GM18868 (cell line): ENCODE measurements at regions not wholly inside any gene's neighbourhood (a gene's known extent, or its start where the extent isn't known, plus 50 kb on each side); places are given as distances from the start of the nearest gene placed in this dataset.
"Not testable (repeated sequence)": the region's sequence is repeated elsewhere in the genome, so short reads cannot be mapped to it uniquely, and the experiment has no call there.

ENCODE experiments used
- ATAC-seq: cut with Tn5 transposase; IDR thresholded peaks from one replicate; pipeline ENCODE4 v1.9.1; 2021; ENCODE audit warnings: mild to moderate bottlenecking, moderate library complexity; ENCODE audit not compliant: unreplicated experiment

DNA sequence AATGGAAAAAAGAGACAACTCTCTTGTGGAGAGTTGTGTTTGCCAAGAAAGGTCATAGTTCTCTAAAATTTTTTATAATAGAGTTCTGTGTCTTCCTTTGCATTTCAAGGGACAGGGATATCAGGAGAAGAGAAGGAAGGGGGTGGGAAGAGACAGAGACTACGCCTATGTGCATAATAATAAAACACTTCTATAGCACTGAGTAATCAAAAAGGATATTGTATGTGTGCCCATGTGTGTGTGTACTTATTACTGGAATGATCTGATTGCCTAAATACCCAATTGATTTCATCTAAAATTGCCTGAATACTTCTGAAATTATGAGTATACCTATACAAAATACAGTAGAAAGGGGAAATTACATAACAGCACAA, 803.7 kb upstream of the ACVR2A start:
- no peak for ATAC-seq

DNA sequence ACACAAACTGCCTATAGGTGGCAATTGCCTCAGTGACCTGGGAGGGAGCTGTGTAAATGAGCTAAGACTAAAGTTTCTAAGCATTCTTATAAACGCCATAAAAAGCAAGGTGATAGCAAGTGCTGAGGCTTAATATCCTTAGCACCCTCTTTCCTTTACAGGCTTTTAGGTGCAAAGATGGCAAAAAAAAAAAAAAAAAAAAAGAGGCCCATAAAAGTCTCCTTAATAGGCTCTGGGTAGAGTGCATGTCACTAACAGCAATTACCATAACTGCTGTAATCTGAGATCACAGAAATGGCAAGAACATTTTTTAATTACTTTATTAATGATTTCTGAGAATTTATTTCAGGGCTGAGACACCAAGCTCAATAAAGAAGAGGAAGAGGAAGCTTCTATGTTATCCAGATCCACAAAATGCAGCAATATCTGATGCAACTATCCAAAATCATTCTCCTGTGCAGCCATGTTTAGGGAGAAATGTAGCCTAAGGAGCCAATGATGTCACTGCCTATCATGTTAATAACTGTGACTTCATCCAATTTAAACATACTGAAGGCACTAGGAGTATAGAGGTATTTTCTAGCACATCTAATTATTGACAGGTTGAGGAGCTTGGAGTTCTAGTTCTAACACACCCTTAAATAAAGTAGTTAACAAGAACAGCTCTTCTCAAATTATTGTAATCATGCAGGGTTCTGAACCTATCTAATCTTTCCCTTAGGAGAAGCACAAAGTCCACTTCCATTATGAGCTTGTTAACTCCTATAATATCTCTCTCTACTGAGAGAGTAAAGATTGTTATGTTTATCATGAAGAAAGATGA, 804.3 kb upstream of the ACVR2A start:
- ATAC-seq, result no peak

DNA sequence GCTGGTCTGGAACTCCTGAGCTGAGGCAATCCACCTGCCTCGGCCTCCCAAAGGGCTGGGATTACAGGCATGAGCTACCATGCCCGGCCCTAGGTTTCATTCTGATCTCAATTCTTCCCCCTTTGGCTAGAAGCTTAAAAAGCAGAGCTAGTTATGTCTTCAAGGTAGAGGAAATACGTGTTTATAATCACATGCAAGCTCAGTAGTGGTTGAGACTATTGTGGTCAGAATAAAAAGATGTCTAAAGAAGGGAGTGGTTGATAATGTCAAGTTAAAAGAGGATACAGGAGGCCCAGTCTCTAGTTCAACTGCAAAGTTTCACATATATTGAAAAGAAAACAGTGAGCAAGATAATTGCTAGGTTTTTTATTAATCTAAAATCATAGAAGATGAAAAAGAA, 807.8 kb upstream of the ACVR2A start:
- ATAC-seq, result no peak

DNA sequence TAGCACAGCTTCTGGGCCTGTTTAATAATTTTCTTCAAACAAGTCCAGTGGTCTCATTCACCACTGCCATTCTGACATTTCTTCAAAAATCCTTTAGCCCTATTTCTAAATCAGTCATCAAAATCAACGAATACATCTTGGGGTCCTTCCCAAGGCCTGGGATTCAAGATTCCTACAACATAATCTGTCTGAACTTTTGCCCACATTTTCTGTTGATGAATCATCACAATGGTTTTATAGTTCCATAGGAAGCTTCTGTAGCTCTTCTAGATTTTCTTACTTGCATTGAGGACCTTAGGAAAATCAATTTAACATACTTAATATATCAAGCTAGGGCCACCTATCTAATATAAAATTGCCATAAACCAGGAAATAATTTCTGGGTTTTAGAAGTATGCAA, 811.8 kb upstream of the ACVR2A start:
- no peak for ATAC-seq

DNA sequence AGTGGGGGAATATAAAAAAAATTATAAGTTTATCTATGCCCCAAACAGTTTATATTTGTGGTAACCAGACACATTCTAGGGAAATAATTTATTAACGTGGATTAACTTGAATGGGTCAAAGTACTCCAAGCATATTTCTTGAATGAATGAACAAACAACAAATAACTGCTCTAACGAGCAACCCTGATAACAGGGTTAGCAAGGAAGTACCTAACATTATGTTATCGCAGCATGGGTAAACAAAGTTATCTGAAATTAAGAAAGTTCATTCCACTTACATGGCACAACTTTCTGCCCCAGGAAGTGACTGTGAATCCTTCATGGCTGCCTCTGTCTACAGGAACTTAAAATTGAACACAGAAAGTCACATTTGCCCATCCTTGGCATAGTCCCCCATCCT, 812.9 kb upstream of the ACVR2A start:
- ATAC-seq, result no peak

DNA sequence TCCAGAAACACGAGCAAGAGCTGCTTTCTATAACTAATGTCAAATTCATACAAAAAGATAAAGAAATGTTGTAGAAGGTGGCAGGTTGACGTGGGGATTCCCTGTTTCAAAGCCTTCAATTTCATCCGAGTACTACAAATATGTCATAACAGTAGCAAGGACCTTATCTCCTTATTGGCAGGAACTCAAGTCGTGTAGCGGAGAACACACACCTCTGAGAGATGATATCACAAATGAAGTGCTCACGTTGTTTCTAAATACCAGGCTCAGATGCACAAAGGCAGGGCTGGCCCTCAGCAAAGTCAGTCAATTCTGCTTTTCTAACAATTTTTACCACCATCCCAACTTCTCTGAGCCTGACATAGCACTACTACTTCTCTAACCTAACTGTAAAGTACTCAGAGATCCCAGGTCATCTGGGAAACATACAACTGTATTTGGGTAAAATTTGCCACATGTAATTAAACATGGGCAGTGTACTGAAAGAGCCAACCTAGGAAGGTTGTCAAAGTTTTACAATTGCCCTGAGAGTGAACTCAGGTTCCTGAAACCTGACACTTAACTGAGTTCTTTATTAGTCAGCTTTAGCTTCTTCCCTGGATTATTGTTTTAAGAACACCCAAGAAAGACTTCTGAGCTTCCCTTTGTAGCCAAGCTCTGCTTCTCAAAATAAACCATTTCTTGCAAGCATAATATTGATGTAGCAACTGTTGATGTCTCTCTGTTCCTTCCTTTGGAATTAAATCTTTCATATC, 813.7 kb upstream of the ACVR2A start:
- no peak for ATAC-seq

DNA sequence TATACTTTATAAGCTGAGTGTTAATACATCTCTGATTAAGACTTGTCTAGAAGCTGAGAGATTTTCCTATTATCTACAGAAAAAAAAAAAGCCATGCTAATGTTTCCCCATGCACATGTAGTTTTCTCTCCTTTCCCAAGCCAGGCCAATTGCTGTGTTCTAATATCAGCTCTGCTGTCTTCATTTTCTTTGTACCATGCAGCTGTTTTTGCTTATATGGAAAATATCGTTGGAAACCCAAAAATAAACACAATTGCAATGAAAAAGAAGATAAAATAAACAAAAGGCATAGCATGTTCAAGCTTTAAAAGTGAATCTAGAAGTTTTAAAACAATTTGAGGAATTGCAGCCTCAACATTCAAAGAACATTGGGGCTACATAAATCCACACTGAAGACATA, 817.4 kb upstream of the ACVR2A start:
- no peak for ATAC-seq

DNA sequence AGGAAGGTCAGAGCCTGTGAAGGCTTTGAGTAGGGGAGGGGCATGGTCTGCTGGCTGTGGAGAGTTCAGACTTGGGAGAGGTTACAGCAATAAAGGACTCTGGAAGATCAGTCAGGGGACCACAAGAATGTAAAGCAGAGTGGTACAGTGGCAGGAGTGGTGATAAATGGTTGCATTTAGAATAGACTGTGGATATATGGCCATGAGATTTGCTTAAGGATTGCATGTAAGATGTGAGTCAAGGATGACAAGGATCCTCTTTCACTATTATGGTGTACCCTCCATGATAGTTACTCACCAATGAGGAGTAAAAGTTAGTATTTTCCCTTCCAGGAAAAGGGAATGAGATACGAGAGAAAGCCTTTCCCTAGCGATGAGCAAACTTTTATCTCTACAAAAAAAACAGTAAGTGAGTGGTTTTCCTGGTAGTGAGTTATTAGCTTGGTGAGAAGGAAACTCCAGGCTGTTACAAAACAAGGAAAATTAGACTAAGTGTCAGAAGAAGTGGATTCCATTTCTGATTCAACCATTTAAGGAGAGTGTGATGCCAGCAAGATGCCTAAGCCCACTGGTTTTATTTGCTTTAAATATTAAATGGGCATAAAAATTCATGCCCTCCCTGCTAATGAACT, 818.0 kb upstream of the ACVR2A start:
- ATAC-seq, result no peak

DNA sequence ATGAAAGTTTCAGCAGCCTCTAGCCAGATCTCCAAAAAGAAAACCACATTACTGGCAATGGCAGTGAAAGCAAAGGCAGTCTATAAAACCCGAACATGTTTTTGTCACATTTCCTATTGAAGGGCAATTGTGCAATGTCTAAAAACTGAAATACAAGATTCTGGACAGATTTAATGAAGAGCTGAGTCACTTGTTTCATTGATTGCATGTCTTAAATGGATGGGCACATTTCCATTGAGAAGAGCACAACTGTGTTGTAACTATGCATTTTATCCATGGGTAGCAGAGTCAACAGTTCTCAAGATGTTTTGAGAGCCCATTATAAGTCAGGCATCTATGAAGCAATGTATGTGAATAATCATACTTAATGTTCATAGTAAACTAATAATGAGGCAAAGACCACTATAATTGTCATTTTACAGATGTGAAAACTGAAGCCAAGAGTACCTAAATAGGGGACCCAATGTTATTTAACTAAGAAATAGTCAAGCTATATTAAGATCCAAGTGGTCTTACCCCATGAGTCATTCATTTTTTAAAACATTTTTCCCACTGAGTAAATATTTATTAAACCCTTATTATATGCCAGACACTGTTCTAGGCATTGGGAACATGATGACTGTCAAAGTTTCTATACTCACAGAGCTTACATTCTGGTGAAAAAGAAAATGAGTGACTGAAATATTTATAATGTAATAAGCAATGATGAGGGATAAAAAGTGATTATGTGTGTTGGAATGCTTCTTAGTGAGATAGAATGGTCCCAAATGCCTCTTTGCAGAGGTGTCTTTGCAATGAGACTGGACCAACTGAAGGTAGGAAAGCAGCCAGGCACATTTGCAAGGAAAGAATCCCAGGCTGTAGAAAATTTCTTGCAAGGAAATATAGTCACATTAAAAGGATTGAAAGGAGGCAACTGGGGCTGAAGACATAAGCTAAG, 818.9 kb upstream of the ACVR2A start:
- ATAC-seq, result no peak

DNA sequence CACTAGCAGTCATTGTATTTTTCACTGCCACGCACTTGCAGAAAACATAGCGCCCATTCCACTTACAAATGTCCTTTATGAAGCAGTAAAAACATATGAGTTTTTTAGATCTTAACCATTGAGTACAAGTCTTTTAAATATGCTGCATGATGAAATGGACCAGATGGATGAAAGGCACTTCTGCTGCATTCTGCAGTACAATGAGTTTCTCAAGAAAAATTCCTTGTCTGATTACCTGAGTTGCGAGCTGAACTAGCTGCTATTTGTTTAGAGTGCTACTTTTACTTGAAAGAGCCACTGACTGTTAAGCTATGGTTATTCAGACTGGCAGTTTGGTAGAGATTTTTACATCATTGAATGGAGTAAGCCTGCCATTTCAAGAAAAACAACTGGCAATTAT, 825.5 kb upstream of the ACVR2A start:
- ATAC-seq, result no peak

DNA sequence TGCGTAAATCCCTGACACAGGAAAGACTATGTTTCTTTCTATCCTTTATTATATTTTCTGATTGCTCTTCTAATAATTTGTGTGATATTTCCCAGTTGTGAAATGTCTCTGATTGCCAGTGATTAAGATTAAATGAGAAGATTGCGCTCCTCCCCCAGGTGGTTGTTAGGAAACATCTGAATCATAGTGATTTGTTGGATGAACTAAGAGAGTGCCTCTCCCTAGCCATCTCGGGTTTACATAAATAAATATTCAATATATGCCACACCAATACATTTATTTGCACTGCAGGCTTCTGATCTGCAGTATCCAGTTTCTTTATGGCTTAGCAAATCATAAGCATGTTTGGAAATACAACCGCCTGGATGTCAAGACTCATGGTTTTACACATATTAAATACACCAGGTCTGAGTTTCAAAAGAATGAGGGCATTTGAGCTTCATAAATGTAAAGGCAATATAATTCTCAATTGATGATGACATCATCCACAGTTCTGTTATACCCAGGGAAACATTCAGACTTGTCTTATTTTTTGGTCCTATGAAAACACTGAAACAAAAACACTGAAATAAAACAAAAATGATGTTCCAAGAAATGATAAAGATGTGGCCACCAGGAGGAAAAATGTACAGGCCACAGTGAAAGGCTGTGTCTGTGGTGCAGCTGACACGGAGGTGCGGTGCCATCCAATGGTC, 826.7 kb upstream of the ACVR2A start:
- ATAC-seq, result no peak

DNA sequence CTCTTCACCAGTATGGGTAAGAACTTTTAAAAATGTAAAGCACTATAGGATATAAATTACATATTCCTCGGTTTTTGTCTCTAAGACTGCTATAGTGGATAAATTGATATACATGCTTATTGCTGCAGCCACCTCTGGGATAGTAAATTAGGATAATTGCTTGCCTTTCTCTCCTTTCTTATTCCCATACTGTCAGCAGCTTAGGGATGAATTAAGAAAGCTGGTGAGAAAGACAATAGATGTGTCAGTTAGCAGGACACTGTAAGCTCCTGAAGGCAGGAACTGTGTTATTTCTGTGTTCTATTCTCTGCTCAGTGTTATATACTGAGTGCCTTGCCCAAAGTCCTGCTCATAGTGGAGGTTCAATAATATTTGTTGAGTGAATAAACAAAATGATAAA, 828.6 kb upstream of the ACVR2A start:
- ATAC-seq, result no peak

DNA sequence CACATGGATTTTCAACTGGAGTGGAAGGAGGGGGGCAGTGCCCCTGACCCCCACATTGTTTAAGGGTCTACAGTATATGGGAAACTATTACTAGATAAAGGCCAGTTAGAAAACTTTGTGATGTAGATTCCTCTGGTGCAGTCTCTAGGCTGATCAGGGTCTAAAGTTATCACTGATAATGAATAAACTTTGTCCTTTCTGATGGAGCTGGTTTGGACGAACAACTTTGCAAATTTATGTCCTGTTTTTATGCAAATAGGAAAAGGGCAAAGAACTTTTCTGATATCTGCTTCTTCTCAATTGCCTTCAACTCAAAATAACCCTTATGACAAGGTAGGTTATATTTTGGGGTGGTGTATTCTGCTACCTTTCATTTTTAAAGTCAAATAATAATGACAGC, 829.2 kb upstream of the ACVR2A start:
- ATAC-seq, result no peak

DNA sequence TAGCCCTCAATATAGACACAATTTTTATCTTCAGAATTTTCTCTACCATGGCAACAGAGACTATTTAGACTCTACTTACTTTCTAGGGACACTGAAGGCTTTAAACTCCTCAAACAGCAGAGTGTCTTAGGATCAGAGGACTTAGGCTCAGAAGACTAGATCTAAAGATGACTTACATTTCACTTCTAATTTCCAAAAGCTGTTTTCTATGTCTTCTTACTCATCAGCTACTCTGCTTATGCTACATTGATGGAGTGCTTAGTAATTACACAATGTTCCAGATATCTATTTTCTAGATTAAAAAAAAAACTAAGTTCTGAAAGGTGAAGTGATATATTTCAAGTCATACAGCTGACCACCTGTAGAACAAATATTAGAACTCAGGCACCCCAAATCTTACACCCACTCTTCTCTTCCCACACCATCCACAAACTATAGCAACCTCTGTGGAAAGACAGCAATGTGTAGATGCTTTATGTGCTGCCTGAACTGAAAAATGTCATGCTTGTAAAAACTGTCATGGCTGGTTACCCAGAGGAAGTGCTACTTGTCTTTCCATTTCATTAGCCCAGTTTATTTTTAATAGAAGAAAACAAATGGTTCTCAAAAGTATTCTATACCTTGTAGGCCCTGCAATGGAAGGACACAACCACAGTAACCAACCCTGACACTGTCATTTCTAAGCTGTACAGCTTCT, 831.0 kb upstream of the ACVR2A start:
- ATAC-seq, result no peak

DNA sequence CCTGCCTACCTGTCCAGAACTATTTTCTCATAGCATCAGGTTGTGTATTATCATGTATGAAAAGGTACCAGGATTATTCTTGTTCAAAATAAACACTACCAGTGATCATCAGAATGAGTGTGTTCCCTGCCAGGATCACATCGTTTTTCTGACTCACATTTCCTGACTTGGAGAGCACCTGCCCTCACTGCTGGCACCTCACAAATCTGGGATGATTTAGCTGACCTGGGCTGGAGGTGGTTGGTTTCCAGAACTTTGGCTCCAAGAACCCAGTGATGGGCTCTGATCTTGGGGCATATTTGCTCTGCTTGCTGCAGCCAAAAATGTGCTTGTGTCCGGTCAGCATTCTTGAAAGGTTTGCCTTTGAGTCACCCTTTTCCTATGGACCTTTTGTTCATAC, 836.3 kb upstream of the ACVR2A start:
- no peak for ATAC-seq

DNA sequence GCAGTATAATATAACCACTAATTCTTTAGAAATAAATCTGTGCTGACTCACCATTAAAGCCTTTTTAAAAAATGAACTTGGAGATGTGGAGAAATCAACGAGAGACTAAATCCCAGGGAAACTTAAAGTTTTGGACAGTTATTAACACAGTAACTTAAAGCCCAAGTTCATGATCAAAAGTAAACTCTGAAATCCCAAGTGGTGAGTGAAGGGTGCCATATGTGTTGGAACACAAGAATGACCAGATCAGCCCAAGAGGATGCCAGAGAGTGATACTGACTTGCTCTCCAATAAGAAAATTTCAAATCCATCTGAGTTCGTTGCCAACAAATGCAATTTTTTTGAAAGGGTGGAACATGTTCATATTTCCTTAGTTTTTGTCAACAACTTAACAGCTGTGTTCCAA, 838.1 kb upstream of the ACVR2A start:
- ATAC-seq, result no peak

DNA sequence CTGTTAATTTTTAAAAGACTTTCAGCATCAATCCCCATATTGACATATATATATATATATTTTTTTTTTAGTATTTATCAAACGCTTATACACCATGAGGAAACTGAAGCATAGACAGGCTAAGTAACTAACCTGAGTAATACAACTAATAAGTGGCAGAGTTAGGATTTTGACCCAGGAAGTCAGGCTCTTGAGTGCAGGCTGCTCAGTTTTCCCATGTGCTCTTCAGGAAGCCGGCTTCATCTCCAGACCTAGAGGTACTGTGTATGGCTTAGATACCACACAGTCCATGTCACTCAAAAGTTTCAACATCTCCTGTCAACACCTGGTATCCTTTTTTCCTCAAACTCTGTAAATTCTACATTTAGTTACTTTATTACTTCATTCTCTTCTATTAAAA, 841.7 kb upstream of the ACVR2A start:
- no peak for ATAC-seq

DNA sequence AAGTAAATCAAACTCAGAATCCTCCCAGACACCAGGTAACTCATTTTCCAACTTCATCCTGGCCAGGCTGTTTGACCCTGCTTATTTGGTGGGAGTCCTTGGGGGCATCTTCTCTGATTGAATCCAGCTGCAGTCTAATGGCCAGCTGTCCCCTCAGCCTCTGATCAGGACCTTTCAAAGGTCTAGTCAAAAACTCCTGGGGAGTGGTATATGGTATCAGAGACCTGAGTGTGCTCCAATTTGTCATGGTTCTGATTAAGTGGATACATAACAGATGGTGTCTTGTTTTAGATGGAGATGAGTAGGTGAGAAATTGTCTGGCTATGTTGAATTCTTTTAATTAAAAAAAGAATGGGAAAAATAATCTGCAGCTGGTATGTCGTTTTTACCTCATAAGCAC, 842.6 kb upstream of the ACVR2A start:
- ATAC-seq, result no peak

DNA sequence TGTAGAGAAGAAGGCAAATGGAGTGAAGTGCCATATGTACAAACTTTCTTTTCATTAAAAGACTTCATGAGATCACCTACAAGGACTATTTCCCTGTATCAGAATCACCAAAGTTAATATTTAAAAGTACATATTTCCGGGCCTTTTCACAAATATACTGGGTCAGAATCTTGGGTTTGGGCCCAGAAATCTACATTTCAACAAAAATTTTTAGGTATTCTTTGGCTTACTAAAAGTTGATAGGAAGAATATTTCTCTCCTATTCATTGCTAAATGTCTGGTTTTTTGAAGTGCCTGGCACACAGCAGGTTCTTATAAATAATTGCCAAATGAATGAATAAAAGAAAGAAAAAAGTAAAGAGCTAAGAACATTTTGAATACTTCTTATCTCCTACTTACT, 843.8 kb upstream of the ACVR2A start:
- no peak for ATAC-seq

DNA sequence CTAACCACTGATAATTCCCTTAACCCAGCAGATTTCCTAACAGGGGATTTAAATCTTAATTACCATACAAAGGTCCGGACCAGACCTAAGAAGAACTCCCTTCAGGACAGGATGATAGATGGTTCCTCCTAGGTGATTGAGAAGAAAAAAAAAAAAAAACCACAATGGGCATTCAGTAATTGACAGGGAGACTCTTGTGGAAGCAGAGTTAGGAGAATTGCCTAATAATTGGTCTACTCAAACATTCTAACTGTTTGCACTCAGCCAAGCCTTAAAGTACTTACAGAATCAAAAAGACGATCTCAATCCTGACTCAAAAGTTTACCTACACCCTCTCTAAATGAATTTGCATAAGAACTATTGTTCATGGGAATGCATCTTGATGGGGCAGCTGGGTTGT, 844.7 kb upstream of the ACVR2A start:
- ATAC-seq, result not testable (repeated sequence)
